Activated T-cell treated with anti-CD3 and anti-CD28 coated beads for 24 hours (primary cell): ENCODE measurements at regions not wholly inside any gene's neighbourhood (a gene's known extent, or its start where the extent isn't known, plus 50 kb on each side); places are given as distances from the start of the nearest gene placed in this dataset.

ENCODE experiments used
- DNase-seq: peaks from one replicate; pipeline ENCODE4 v3.0.0-alpha.2; 2020; ENCODE audit warnings: low read depth

DNA sequence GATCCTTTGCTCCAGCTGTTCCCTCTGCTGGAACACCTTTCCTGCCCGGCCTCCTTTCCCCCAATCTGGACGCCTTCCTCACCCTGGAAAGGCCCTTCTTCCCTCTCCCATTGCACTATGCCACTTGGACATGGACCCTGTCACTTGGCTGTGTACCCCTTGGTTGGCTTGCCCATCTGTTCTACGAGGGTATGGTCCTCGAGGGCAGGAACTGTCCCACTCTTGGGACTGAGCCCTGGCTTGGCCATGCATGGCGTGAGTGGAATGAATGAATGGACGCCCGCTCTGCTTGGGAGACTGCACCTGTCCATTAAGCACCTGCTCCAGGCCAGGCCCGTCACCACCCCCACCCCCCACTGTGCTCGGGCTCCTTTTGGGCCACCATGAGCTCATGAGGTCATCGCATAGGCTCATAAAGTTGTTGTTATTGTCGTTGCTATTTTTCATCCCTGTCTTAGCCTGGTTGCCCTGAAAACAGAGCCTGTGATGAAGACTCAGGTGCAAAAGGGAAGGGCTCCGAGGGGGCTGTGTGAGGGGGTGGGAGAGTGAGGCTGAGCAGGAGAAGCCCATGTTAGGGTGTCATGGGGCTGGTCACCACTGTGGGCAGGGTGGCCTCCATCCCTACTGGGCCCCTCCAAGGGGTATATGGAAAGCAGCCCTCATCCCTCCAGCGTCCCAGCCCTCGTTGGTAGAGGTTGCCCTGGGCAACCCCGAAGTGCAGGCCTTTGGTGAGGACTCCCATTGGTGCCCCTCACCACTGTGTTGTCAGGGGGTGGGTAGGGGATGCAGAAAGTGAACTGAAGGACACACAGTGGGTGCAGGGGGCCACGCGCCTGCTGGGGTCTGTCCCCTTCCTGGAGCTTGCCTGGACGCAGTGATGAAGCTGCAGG lies 57.2 kb upstream of the IER5L start:
- DNase-seq, result no peak

GRCh38 chr9:129234491-129234890 lies 56.4 kb upstream of the IER5L start:
- DNase-seq, result no peak

GRCh38 chr9:129232839-129233591 lies 55.0 kb upstream of the IER5L start:
- no peak for DNase-seq

- DNase-seq, result no peak
Measured at GRCh38 chr9:129231759-129232158, 53.7 kb upstream of the IER5L start.

DNA sequence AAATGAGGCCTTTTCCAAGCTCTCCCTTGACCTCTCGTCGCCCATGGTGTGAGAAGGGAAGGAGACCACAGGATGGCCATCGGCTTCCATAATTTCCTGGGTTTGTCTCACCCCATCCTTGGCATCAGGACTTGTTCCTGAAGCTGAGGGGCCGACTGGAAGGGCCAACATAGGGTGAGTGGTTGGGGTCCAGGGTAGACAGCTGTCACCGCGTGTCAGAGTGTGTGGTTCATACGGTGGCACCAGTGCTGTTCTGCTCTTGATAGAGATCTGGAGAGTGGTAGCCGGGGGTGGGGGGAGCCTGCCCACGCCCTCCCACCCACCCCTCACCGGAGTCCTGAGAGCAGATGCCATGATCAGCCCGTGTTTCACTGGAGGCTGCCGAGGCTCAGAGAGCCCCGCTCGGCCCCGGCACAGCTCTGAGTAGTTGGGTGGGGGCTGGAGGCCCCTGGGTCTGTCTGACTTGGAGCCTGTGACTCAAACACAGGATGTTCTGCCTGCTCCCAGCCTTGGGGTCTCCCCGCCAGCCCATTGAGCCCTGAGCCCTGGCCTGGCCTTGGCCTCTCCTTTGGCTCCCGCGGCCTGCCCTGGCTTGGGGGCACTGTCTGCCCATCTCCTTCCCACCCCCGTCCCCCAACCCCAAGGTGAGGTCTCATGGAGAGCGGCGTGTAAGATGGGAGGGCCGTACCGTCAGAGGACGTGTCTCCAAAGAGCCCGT lies 53.1 kb upstream of the IER5L start:
- DNase-seq, result no peak

GRCh38 chr9:129230302-129230701 lies 52.2 kb upstream of the IER5L start:
- DNase-seq, result no peak
